ENCODE measurements at regions not wholly inside any gene's neighbourhood (a gene's known extent, or its start where the extent isn't known, plus 50 kb on each side); places are given as distances from the start of the nearest gene placed in this dataset.

GRCh38 chr1:14194511-14194910 lies 404.0 kb upstream of the KAZN start:
- WGBS, result 69% methylated on average over 3 of the region's 3 CpGs

DNA sequence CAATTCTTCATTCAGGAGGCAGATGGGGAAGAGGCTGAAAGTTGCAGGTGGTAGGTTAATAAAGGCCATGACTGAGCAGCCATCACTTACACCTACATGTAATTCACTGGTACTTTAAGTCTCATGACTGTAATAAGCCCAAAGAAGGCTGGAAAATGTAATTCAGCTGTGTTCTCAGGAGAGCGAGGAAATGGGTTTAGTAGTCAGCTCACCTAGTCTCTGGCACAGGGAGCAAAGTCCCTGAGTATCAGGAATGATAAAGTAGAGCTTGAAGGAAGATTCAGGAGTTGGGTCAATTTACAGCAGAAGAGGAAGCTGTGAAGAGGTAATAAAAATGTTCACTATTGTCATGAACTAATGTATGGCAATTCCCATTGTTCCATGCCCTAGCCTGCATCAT lies 393.4 kb upstream of the KAZN start:
- Histone ChIP-seq H3K27ac (replicated peaks in 1 of 4) (no peak overlapping the region), H3K36me3 (no peaks in the 10 kb centered on the region), H3K4me1 (no peaks in the 10 kb centered on the region), H3K27me3 (no peaks in the 10 kb centered on the region), H3K4me3 (no peak overlapping the region), H3K9me3 (no peaks in the 10 kb centered on the region)
- intact Hi-C loops (cut with DNase I), result no loop called here
- no peak for DNase-seq (ENCODE audit: extremely low spot score)
- TF ChIP-seq, protein P1, sequence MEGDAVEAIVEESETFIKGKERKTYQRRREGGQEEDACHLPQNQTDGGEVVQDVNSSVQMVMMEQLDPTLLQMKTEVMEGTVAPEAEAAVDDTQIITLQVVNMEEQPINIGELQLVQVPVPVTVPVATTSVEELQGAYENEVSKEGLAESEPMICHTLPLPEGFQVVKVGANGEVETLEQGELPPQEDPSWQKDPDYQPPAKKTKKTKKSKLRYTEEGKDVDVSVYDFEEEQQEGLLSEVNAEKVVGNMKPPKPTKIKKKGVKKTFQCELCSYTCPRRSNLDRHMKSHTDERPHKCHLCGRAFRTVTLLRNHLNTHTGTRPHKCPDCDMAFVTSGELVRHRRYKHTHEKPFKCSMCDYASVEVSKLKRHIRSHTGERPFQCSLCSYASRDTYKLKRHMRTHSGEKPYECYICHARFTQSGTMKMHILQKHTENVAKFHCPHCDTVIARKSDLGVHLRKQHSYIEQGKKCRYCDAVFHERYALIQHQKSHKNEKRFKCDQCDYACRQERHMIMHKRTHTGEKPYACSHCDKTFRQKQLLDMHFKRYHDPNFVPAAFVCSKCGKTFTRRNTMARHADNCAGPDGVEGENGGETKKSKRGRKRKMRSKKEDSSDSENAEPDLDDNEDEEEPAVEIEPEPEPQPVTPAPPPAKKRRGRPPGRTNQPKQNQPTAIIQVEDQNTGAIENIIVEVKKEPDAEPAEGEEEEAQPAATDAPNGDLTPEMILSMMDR (IDR thresholded peaks at IDR 0.05), result no peak
- TF ChIP-seq POLR2AphosphoS5 (IDR thresholded peaks at IDR 0.05), result no peak
- TF ChIP-seq POLR2A (IDR thresholded peaks at IDR 0.05; ENCODE audit: low read depth), result no peak
- no peak for TF ChIP-seq EP300 (IDR thresholded peaks at IDR 0.05)
- 91% methylated on average over 1 of the region's 1 CpG for WGBS

More at GRCh38 chr1:14194511-14194910, 404.0 kb upstream of the KAZN start:
- H3K27ac ChIP-seq (replicated peaks in 1 of 4), result no peak overlapping the region
- intact Hi-C loops (cut with DNase I), result no loop called here
- H3K27me3 ChIP-seq, result no peaks in the 10 kb centered on the region
- H3K36me3 ChIP-seq, result no peaks in the 10 kb centered on the region
- no peak for DNase-seq (ENCODE audit: extremely low spot score)
- H3K4me1 ChIP-seq, result no peaks in the 10 kb centered on the region
- no peak for TF ChIP-seq EP300 (IDR thresholded peaks at IDR 0.05)
- TF ChIP-seq, protein P1 (IDR thresholded peaks at IDR 0.05), result no peak
- no peak for TF ChIP-seq POLR2AphosphoS5 (IDR thresholded peaks at IDR 0.05)
- no peak for TF ChIP-seq POLR2A (IDR thresholded peaks at IDR 0.05; ENCODE audit: low read depth)
- H3K9me3 ChIP-seq, result no peaks in the 10 kb centered on the region
- H3K4me3 ChIP-seq, result no peak overlapping the region

- no peak for DNase-seq (ENCODE audit: extremely low spot score)
- TF ChIP-seq POLR2A (IDR thresholded peaks at IDR 0.05; ENCODE audit: low read depth) (no peak), POLR2AphosphoS5 (IDR thresholded peaks at IDR 0.05) (no peak), EP300 (IDR thresholded peaks at IDR 0.05) (no peak)
- TF ChIP-seq, protein P1 (IDR thresholded peaks at IDR 0.05), result no peak
- intact Hi-C loops (cut with DNase I), result no loop called here
- Histone ChIP-seq H3K4me1 (no peaks in the 10 kb centered on the region), H3K27me3 (no peaks in the 10 kb centered on the region), H3K4me3 (no peak overlapping the region), H3K27ac (replicated peaks in 1 of 4) (no peak overlapping the region), H3K9me3 (peaks cover 0 to 26% (median 21%) of the 10 kb centered on the region in 4 donors), H3K36me3 (no peaks in the 10 kb centered on the region)
Observed at GRCh38 chr1:14215151-14215550, 383.3 kb upstream of the KAZN start.

GRCh38 chr1:14217384-14217783 lies 381.1 kb upstream of the KAZN start:
- Histone ChIP-seq H3K9me3 (peaks cover 0 to 26% (median 21%) of the 10 kb centered on the region in 4 donors), H3K36me3 (no peaks in the 10 kb centered on the region), H3K4me1 (no peaks in the 10 kb centered on the region), H3K4me3 (no peak overlapping the region), H3K27ac (replicated peaks in 1 of 4) (no peak overlapping the region), H3K27me3 (no peaks in the 10 kb centered on the region)
- DNase-seq (ENCODE audit: extremely low spot score), result no peak
- TF ChIP-seq, protein P1 (IDR thresholded peaks at IDR 0.05), result no peak
- no peak for TF ChIP-seq POLR2AphosphoS5 (IDR thresholded peaks at IDR 0.05)
- TF ChIP-seq POLR2A (IDR thresholded peaks at IDR 0.05; ENCODE audit: low read depth), result no peak
- no peak for TF ChIP-seq EP300 (IDR thresholded peaks at IDR 0.05)
- 52% methylated on average over 1 of the region's 1 CpG for WGBS
- intact Hi-C loops (cut with DNase I), result no loop called here

DNA sequence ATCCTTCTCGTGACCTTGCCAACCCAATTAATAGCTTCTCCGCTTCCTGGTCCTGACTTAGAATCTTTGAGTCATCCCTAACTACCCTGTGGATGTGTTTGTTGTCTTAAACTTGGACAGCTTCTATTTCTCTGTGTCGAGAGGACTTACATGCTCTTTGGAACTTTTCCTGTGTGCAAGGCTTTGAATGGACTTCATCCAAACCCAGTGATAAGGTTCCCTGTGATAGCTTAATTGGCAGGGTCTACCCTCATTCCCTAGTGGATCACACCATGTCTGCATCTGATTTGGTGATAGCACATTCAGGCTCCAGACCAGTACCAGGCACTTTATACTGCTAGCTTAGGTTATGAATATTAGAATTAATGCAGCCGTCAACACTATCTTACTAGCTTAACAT lies 378.2 kb upstream of the KAZN start:
- Histone ChIP-seq H3K27ac (replicated peaks in 1 of 4) (no peak overlapping the region), H3K36me3 (no peaks in the 10 kb centered on the region), H3K27me3 (no peaks in the 10 kb centered on the region), H3K4me3 (no peak overlapping the region), H3K4me1 (no peaks in the 10 kb centered on the region), H3K9me3 (peaks cover 0 to 26% (median 21%) of the 10 kb centered on the region in 4 donors)
- WGBS, result 92% methylated on average over 4 of the region's 4 CpGs
- intact Hi-C loops (cut with DNase I), result no loop called here
- TF ChIP-seq POLR2AphosphoS5 (IDR thresholded peaks at IDR 0.05), result no peak
- no peak for TF ChIP-seq POLR2A (IDR thresholded peaks at IDR 0.05; ENCODE audit: low read depth)
- no peak for TF ChIP-seq EP300 (IDR thresholded peaks at IDR 0.05)
- TF ChIP-seq, protein P1 (IDR thresholded peaks at IDR 0.05), result no peak
- DNase-seq (ENCODE audit: extremely low spot score), result no peak
